Hepatocyte (in vitro differentiated cells): ENCODE measurements at regions not wholly inside any gene's neighbourhood (a gene's known extent, or its start where the extent isn't known, plus 50 kb on each side); places are given as distances from the start of the nearest gene placed in this dataset.
"Not testable (repeated sequence)": the region's sequence is repeated elsewhere in the genome, so short reads cannot be mapped to it uniquely, and the experiment has no call there.

ENCODE experiments used
- DNase-seq: peaks from one replicate; pipeline ENCODE4 v3.0.0-alpha.2; 2016; ENCODE audit warnings: low spot score
- H2AFZ ChIP-seq: fragments of 200-600 bp; sonication (generic); 2 replicates; pipeline ENCODE4 v1.6.0; 2016; ENCODE audit warnings: antibody characterized with exemption, mild to moderate bottlenecking
- H3K27ac ChIP-seq: fragments of 200-600 bp; sonication (generic); 2 replicates; pipeline ENCODE4 v1.5.1; 2016; ENCODE audit warnings: mild to moderate bottlenecking
- H3K27me3 ChIP-seq: fragments of 200-600 bp; sonication (generic); 2 replicates; pipeline ENCODE4 v1.6.1; 2016
- H3K36me3 ChIP-seq: fragments of 200-600 bp; sonication (generic); replicated peaks from 2 replicates; pipeline ENCODE4 v1.5.1; 2016; ENCODE audit warnings: low read depth; ENCODE audit not compliant: insufficient read depth
- H3K4me1 ChIP-seq: fragments of 200-600 bp; sonication (generic); 2 replicates; pipeline ENCODE4 v1.5.1; 2016; ENCODE audit warnings: mild to moderate bottlenecking, moderate library complexity; ENCODE audit not compliant: insufficient read depth
- H3K4me2 ChIP-seq: fragments of 200-600 bp; sonication (generic); 2 replicates; pipeline ENCODE4 v1.6.0; 2016
- H3K4me3 ChIP-seq: fragments of 200-600 bp; sonication (generic); 2 replicates; pipeline ENCODE4 v1.5.1; 2016; ENCODE audit warnings: mild to moderate bottlenecking
- H3K79me2 ChIP-seq: fragments of 200-600 bp; sonication (generic); 2 replicates; pipeline ENCODE4 v1.6.0; 2017; ENCODE audit warnings: mild to moderate bottlenecking
- H3K9me2 ChIP-seq: fragments of 200-600 bp; sonication (generic); replicated peaks from 2 replicates; pipeline ENCODE4 v1.6.0; 2017; ENCODE audit warnings: mild to moderate bottlenecking; ENCODE audit not compliant: insufficient read depth
- H3K9me3 ChIP-seq: fragments of 200-600 bp; sonication (generic); 2 replicates; pipeline ENCODE4 v1.5.1; 2016; ENCODE audit warnings: low read depth, mild to moderate bottlenecking
- H4K20me1 ChIP-seq: fragments of 200-600 bp; sonication (generic); 2 replicates; pipeline ENCODE4 v1.6.0; 2016; ENCODE audit warnings: mild to moderate bottlenecking; ENCODE audit not compliant: insufficient read depth, poor library complexity, severe bottlenecking
- EZH2 ChIP-seq: fragments of 200-600 bp; sonication (generic); IDR thresholded peaks from 2 replicates; pipeline ENCODE4 v1.6.1; 2016; ENCODE audit warnings: antibody characterized with exemption, mild to moderate bottlenecking, borderline replicate concordance
- EZH2phosphoT487 ChIP-seq: fragments of 200-600 bp; sonication (generic); IDR thresholded peaks from one replicate; pipeline ENCODE4 v1.6.1; 2018; ENCODE audit warnings: antibody characterized with exemption, mild to moderate bottlenecking, low read depth, moderate library complexity; ENCODE audit not compliant: unreplicated experiment, severe bottlenecking
- WGBS: methylation state at CpG from one replicate; pipeline ENCODE4 v1.1.6; 2016; ENCODE audit warnings: low lambda C conversion rate; ENCODE audit errors: missing lambda C conversion rate; 5-methylcytosine and 5-hydroxymethylcytosine counted together
- TF ChIP-seq, protein P1 (sequence below): fragments of 200-600 bp; sonication (generic); IDR thresholded peaks from 2 replicates; pipeline ENCODE4 v1.5.1; 2016; ENCODE audit warnings: antibody characterized with exemption, mild to moderate bottlenecking; ENCODE audit not compliant: poor library complexity

DNA sequence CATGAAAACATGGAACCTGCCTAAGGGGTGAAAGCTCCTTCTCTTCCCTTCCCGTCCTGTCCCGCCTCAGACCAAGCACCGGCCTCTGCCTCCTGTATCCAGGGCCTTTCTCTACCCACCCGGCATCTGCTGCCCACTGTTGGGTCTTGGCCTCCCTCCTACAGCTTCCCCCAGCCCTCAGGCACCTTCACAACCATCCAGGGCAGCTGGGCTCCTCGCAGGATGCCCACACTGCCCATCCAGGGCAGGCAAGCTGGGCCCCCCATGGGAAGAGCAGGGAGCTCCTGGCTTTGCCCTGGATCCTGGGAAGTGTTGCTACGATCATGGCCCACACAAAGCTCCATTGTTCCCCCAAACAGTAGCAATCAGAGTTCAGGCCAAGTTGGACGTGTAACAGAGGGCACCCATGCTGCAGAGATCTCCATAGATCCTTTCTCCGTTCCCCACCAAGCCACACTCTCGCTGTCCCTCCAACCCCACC, 206.6 kb downstream of the NDUFA10 start:
- H3K27ac ChIP-seq, result no peak overlapping the region
- H3K4me2 ChIP-seq, result no peak overlapping the region
- H3K9me2 ChIP-seq, result no peaks in the 10 kb centered on the region
- DNase-seq, result no peak
- TF ChIP-seq, protein P1, sequence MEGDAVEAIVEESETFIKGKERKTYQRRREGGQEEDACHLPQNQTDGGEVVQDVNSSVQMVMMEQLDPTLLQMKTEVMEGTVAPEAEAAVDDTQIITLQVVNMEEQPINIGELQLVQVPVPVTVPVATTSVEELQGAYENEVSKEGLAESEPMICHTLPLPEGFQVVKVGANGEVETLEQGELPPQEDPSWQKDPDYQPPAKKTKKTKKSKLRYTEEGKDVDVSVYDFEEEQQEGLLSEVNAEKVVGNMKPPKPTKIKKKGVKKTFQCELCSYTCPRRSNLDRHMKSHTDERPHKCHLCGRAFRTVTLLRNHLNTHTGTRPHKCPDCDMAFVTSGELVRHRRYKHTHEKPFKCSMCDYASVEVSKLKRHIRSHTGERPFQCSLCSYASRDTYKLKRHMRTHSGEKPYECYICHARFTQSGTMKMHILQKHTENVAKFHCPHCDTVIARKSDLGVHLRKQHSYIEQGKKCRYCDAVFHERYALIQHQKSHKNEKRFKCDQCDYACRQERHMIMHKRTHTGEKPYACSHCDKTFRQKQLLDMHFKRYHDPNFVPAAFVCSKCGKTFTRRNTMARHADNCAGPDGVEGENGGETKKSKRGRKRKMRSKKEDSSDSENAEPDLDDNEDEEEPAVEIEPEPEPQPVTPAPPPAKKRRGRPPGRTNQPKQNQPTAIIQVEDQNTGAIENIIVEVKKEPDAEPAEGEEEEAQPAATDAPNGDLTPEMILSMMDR, result no peak
- TF ChIP-seq EZH2, result no peak
- TF ChIP-seq EZH2phosphoT487, result no peak
- H3K79me2 ChIP-seq, result no peaks in the 10 kb centered on the region
- H3K4me3 ChIP-seq, result no peak overlapping the region
- peaks cover 17% of the 10 kb centered on the region for H3K4me1 ChIP-seq
- H3K36me3 ChIP-seq, result no peaks in the 10 kb centered on the region
- 85% methylated on average over 9 of the region's 9 CpGs for WGBS
- H3K27me3 ChIP-seq, result no peaks in the 10 kb centered on the region
- no peaks in the 10 kb centered on the region for H4K20me1 ChIP-seq
- no peak overlapping the region for H2AFZ ChIP-seq
- H3K9me3 ChIP-seq, result no peaks in the 10 kb centered on the region

DNA sequence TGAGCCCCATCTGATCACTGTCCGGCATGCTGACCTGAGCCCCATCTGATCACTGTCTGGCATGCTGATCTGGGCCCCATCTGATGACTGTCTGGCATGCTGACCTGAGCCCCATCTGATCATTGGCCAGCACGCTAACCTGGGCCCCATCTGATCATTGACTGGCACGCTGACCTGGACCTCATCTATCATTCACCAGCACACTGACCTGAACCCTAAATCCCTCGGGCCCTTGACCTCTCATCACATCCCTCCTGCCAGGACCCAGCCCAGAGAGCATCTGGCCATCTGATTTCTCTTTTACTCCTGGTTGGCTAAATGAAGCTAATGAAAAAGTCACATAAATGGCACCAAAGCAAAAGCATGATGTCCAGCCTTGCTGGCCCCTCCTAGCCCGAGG, 207.1 kb downstream of the NDUFA10 start:
- Histone ChIP-seq H3K27me3 (no peaks in the 10 kb centered on the region), H3K36me3 (no peaks in the 10 kb centered on the region), H3K9me3 (no peaks in the 10 kb centered on the region), H3K27ac (no peak overlapping the region), H3K4me1 (peaks cover 17% of the 10 kb centered on the region), H4K20me1 (no peaks in the 10 kb centered on the region), H3K4me2 (no peak overlapping the region), H2AFZ (no peak overlapping the region), H3K79me2 (no peaks in the 10 kb centered on the region), H3K4me3 (no peak overlapping the region), H3K9me2 (no peaks in the 10 kb centered on the region)
- DNase-seq, result no peak
- TF ChIP-seq, protein P1, result no peak
- TF ChIP-seq EZH2phosphoT487 (no peak), EZH2 (no peak)
- 95% methylated on average over 5 of the region's 5 CpGs for WGBS

DNA sequence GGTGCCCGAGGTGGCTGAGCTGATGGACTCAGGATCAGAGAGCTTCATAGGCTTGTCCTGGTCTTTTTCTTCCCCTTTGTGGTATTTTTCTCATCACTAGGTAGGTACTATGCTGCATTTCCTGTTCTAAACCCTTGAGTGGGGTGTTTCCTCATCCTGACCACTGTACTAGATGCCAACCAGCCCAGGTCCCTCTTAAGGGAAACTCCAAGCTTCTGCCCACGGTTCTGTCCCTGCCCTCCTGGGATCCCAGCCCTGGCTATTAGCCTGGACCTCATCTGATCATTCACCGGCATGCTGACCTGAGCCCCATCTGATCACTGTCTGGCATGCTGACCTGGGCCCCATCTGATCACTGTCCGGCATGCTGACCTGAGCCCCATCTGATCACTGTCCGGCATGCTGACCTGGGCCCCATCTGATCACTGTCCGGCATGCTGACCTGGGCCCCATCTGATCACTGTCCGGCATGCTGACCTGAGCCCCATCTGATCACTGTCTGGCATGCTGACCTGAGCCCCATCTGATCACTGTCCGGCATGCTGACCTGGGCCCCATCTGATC, 207.6 kb downstream of the NDUFA10 start:
- H3K27me3 ChIP-seq, H2AFZ ChIP-seq, H3K36me3 ChIP-seq, H4K20me1 ChIP-seq, H3K9me3 ChIP-seq, H3K4me2 ChIP-seq, H3K79me2 ChIP-seq, H3K27ac ChIP-seq, H3K9me2 ChIP-seq, DNase-seq, H3K4me3 ChIP-seq: not testable (repeated sequence)
- WGBS, result 87% methylated on average over 8 of the region's 8 CpGs
- H3K4me1 ChIP-seq, result peaks cover 17% of the 10 kb centered on the region

DNA sequence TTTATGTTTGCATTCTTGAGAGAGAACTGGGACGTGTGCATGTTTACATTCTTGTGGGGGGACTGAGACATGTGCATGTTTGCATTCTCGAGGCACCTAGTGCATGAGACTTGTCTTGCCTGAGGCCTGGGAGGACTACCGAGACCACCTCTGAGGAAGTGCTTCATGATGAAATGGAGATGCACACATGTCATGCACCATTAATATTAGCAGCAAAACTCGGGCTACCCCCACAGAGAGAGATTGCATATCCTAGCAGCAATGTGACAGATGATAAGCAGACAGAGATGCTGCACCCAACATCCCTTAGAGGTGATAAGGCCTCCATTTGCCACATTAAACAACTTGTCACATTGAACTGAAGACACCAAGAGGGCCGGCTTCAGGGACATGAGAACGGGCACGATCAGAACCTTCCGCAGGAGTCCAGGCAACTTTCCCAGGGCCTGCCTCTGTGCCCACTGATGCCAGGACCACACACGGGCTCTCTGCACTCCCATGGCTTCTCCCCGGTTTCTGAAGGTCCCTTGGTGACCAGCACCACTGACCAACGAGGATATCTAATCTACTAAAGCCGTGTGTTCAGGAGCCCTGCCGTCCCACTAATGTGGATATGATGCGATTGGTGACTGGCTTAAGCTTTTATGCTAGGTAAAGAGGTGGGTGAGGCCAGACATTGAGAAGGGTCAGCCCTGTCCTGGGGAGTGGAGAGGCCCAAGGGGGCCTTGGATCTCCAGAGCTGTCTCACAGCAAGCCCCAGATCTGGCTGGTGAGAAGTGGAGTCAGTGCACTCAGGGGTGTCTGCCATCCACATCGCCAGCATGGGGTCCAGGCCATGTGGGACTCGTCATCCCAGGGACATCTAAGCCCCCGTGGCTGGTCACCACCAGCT, 208.3 kb downstream of the NDUFA10 start:
- Histone ChIP-seq H3K36me3 (no peaks in the 10 kb centered on the region), H4K20me1 (no peaks in the 10 kb centered on the region), H3K27ac (no peak overlapping the region), H3K4me3 (no peak overlapping the region), H3K9me2 (no peaks in the 10 kb centered on the region), H3K79me2 (no peaks in the 10 kb centered on the region), H3K4me2 (no peak overlapping the region), H3K9me3 (no peaks in the 10 kb centered on the region), H2AFZ (no peak overlapping the region), H3K27me3 (no peaks in the 10 kb centered on the region), H3K4me1 (peaks cover 17% of the 10 kb centered on the region)
- no peak for DNase-seq
- TF ChIP-seq EZH2phosphoT487 (no peak), EZH2 (no peak)
- TF ChIP-seq, protein P1, result no peak
- 78% methylated on average over 17 of the region's 17 CpGs for WGBS
